Activated CD4-positive, alpha-beta T cell treated with anti-CD3 and anti-CD28 coated beads, Interleukin-2, Interleukin-4, amounts not matched to agents 100 ng/mL and 50 ng/mL, durations not matched to agents 16 hours and 8 hours (primary cell): ENCODE measurements at regions not wholly inside any gene's neighbourhood (a gene's known extent, or its start where the extent isn't known, plus 50 kb on each side); places are given as distances from the start of the nearest gene placed in this dataset.
"Not testable (repeated sequence)": the region's sequence is repeated elsewhere in the genome, so short reads cannot be mapped to it uniquely, and the experiment has no call there.

Source experiments
- DNase-seq: peaks from one replicate; pipeline ENCODE4 v3.0.0-alpha.2; 2020; ENCODE audit warnings: low spot score

- not testable (repeated sequence) for DNase-seq
These were observed 137.8 kb upstream of the LCORL start for GRCh38 chr4:18159117-18159912.

- DNase-seq = no peak
These were observed 133.8 kb upstream of the LCORL start for GRCh38 chr4:18155067-18156041.

GRCh38 chr4:18138076-18138665 is 116.6 kb upstream of the LCORL start:
- DNase-seq = no peak

- no peak for DNase-seq
These were observed 112.6 kb upstream of the LCORL start for GRCh38 chr4:18134111-18134510.

GRCh38 chr4:18130256-18130655 is 108.7 kb upstream of the LCORL start:
- DNase-seq = no peak

- DNase-seq = no peak
These were observed 106.7 kb upstream of the LCORL start for GRCh38 chr4:18128241-18128640.

- no peak for DNase-seq
These were observed 105.5 kb upstream of the LCORL start for GRCh38 chr4:18127030-18127429.

GRCh38 chr4:18113710-18114331 is 92.3 kb upstream of the LCORL start:
- no peak for DNase-seq

GRCh38 chr4:18111081-18111480 is 89.5 kb upstream of the LCORL start:
- no peak for DNase-seq

GRCh38 chr4:18110099-18110498 is 88.5 kb upstream of the LCORL start:
- no peak for DNase-seq

GRCh38 chr4:18109676-18110075 is 88.1 kb upstream of the LCORL start:
- DNase-seq = no peak

- DNase-seq = not testable (repeated sequence)
These were observed 86.4 kb upstream of the LCORL start for GRCh38 chr4:18107848-18108528.

GRCh38 chr4:18106620-18107019 is 85.1 kb upstream of the LCORL start:
- no peak for DNase-seq

GRCh38 chr4:18105030-18106011 is 83.8 kb upstream of the LCORL start:
- DNase-seq = no peak

- no peak for DNase-seq
These were observed 82.5 kb upstream of the LCORL start for GRCh38 chr4:18103876-18104605.

GRCh38 chr4:18100657-18101056 is 79.1 kb upstream of the LCORL start:
- DNase-seq = no peak

GRCh38 chr4:18090447-18090846 is 68.9 kb upstream of the LCORL start:
- not testable (repeated sequence) for DNase-seq

- no peak for DNase-seq
These were observed 60.7 kb upstream of the LCORL start for GRCh38 chr4:18082236-18082635.

- no peak for DNase-seq
These were observed 60.2 kb upstream of the LCORL start for GRCh38 chr4:18081708-18082107.

- DNase-seq = no peak
These were observed 56.3 kb upstream of the LCORL start for GRCh38 chr4:18077808-18078207.
